ENCODE measurements at regions not wholly inside any gene's neighbourhood (a gene's known extent, or its start where the extent isn't known, plus 50 kb on each side); places are given as distances from the start of the nearest gene placed in this dataset.

GRCh38 chr6:95660544-95660943, 83.2 kb downstream of the MANEA start:
- DNase-seq, result no peak

- DNase-seq, result no peak
These were observed 92.7 kb downstream of the MANEA start for GRCh38 chr6:95670011-95670463.

GRCh38 chr6:95676011-95676628, 98.8 kb downstream of the MANEA start:
- no peak for DNase-seq

GRCh38 chr6:95679981-95680380, 102.6 kb downstream of the MANEA start:
- DNase-seq, result no peak

- DNase-seq, result no peak
These were observed 104.4 kb downstream of the MANEA start for GRCh38 chr6:95681736-95682135.

- no peak for DNase-seq
These were observed 105.1 kb downstream of the MANEA start for GRCh38 chr6:95682476-95682875.

- DNase-seq, result no peak
These were observed 108.5 kb downstream of the MANEA start for GRCh38 chr6:95685822-95686221.

GRCh38 chr6:95686272-95686671, 108.9 kb downstream of the MANEA start:
- DNase-seq, result no peak

GRCh38 chr6:95686895-95687294, 109.6 kb downstream of the MANEA start:
- no peak for DNase-seq

- DNase-seq, result no peak
These were observed 110.5 kb downstream of the MANEA start for GRCh38 chr6:95687839-95688238.

GRCh38 chr6:95690328-95690727, 113.0 kb downstream of the MANEA start:
- no peak for DNase-seq

GRCh38 chr6:95693108-95693507, 115.8 kb downstream of the MANEA start:
- DNase-seq, result no peak

- no peak for DNase-seq
These were observed 120.9 kb downstream of the MANEA start for GRCh38 chr6:95698271-95698670.

- no peak for DNase-seq
These were observed 146.3 kb downstream of the MANEA start for GRCh38 chr6:95723638-95724037.

- DNase-seq, result no peak
These were observed 148.0 kb downstream of the MANEA start for GRCh38 chr6:95725344-95725743.

GRCh38 chr6:95740157-95740556, 162.8 kb downstream of the MANEA start:
- no peak for DNase-seq

- DNase-seq, result no peak
These were observed 163.7 kb downstream of the MANEA start for GRCh38 chr6:95741045-95741444.

- no peak for DNase-seq
These were observed 165.5 kb downstream of the MANEA start for GRCh38 chr6:95742767-95743289.

- DNase-seq, result no peak
These were observed 166.3 kb downstream of the MANEA start for GRCh38 chr6:95743591-95743990.

- DNase-seq, result peak; percentile 3
These were observed 181.1 kb downstream of the MANEA start for GRCh38 chr6:95758236-95759069.

- no peak for DNase-seq
These were observed 190.6 kb downstream of the MANEA start for GRCh38 chr6:95767897-95768463.

GRCh38 chr6:95768539-95768938, 191.2 kb downstream of the MANEA start:
- no peak for DNase-seq

- DNase-seq, result no peak
These were observed 200.0 kb downstream of the MANEA start for GRCh38 chr6:95777338-95777737.

- no peak for DNase-seq
These were observed 202.7 kb downstream of the MANEA start for GRCh38 chr6:95780037-95780436.
